HEK293 (cell line): ENCODE measurements at regions not wholly inside any gene's neighbourhood (a gene's known extent, or its start where the extent isn't known, plus 50 kb on each side); places are given as distances from the start of the nearest gene placed in this dataset.

Experiments
- CTCF ChIA-PET: fragments of 350-600 bp; formaldehyde crosslinking; extraction: SDS; loops from one replicate; lab custom pipeline; 2021; ENCODE audit warnings: antibody characterized with exemption; lab: Yijun Ruan, JAX
- POLR2A ChIA-PET: fragments of 300-600 bp; formaldehyde crosslinking; extraction: SDS; loops from one replicate; lab custom pipeline; 2020; ENCODE audit warnings: antibody characterized with exemption, inconsistent platforms; lab: Yijun Ruan, JAX
- H3K27ac ChIP-seq: fragments of 200-500 bp; sonication (Bioruptor generic); 2 replicates; pipeline ENCODE4 v1.5.1; 2014; ENCODE audit warnings: low read depth, low read length, control low read depth, inconsistent platforms; ENCODE audit errors: extremely low read depth
- H3K36me3 ChIP-seq, 2 experiments: fragments of 200-500 bp in 1 of 2; sonication (Bioruptor generic) in 1 of 2; 1 replicate in 1 of 2; 2 replicates in 1 of 2; pipeline ENCODE4 v1.5.1; 2014 to 2017; ENCODE audit warnings: inconsistent platforms in 2 of 2, low read length in 2 of 2; ENCODE audit not compliant: control insufficient read depth in 2 of 2, insufficient read depth in 1 of 2
- H3K4me1 ChIP-seq: fragments of 200-500 bp; sonication (Bioruptor generic); 2 replicates; pipeline ENCODE4 v1.5.1; 2014; ENCODE audit warnings: mild to moderate bottlenecking, low read length, inconsistent platforms; ENCODE audit not compliant: control insufficient read depth, insufficient read depth
- H3K4me3 ChIP-seq: 2 replicates; pipeline ENCODE4 v1.5.1; 2011; ENCODE audit warnings: low read depth, mild to moderate bottlenecking, control low read depth, low read length, moderate library complexity
- H3K9me3 ChIP-seq: fragments of 200-500 bp; sonication (Bioruptor generic); 2 replicates; pipeline ENCODE4 v1.5.1; 2014; ENCODE audit warnings: low read depth, low read length, inconsistent platforms; ENCODE audit not compliant: control insufficient read depth, insufficient read depth
- GLI2 ChIP-seq: fragments of 450-650 bp; formaldehyde crosslinking; IDR thresholded peaks from 2 replicates; pipeline ENCODE4; 2017; ENCODE audit warnings: missing biosample characterization, missing genetic modification characterization, low read depth, borderline replicate concordance
- GLIS2 ChIP-seq: fragments of 450-650 bp; formaldehyde crosslinking; IDR thresholded peaks from 2 replicates; pipeline ENCODE4 v1.5.1; 2016; ENCODE audit warnings: missing biosample characterization, missing genetic modification characterization
- MYNN ChIP-seq: fragments of 450-650 bp; formaldehyde crosslinking; IDR thresholded peaks from 2 replicates; pipeline ENCODE4 v1.5.1; 2016; ENCODE audit warnings: missing biosample characterization, missing genetic modification characterization, borderline replicate concordance
- REST ChIP-seq: fragments of 450-650 bp; formaldehyde crosslinking; IDR thresholded peaks from 2 replicates; pipeline ENCODE4 v1.5.1; 2016; ENCODE audit warnings: missing biosample characterization, missing genetic modification characterization
- ZBTB20 ChIP-seq: fragments of 450-650 bp; formaldehyde crosslinking; IDR thresholded peaks from 2 replicates; pipeline ENCODE4 v1.5.1; 2016; ENCODE audit warnings: missing biosample characterization, missing genetic modification characterization
- ZNF366 ChIP-seq: fragments of 450-650 bp; formaldehyde crosslinking; conservative IDR thresholded peaks from 2 replicates; pipeline ENCODE4 v1.5.1; 2016; ENCODE audit warnings: missing biosample characterization, missing genetic modification characterization
- ZNF529 ChIP-seq: fragments of 450-650 bp; formaldehyde crosslinking; IDR thresholded peaks from 2 replicates; pipeline ENCODE4 v1.5.1; 2017; ENCODE audit warnings: missing genetic modification characterization, missing biosample characterization; ENCODE audit not compliant: insufficient replicate concordance
- ZNF544 ChIP-seq: fragments of 450-650 bp; formaldehyde crosslinking; IDR thresholded peaks from 2 replicates; pipeline ENCODE4 v1.5.0; 2017; ENCODE audit warnings: missing biosample characterization, missing genetic modification characterization
- ZNF571 ChIP-seq: fragments of 450-650 bp; formaldehyde crosslinking; IDR thresholded peaks from 2 replicates; pipeline ENCODE4 v1.5.0; 2017; ENCODE audit warnings: missing biosample characterization, missing genetic modification characterization
- ZNF600 ChIP-seq: fragments of 450-650 bp; formaldehyde crosslinking; IDR thresholded peaks from 2 replicates; pipeline ENCODE4 v1.5.1; 2016; ENCODE audit warnings: missing biosample characterization, missing genetic modification characterization
- ZNF629 ChIP-seq: fragments of 450-650 bp; formaldehyde crosslinking; IDR thresholded peaks from 2 replicates; pipeline ENCODE4 v1.5.1; 2017; ENCODE audit warnings: missing biosample characterization, missing genetic modification characterization
- ZNF639 ChIP-seq: fragments of 450-650 bp; formaldehyde crosslinking; IDR thresholded peaks from 2 replicates; pipeline ENCODE4 v1.5.1; 2016; ENCODE audit warnings: missing biosample characterization, missing genetic modification characterization
- ZNF658 ChIP-seq: fragments of 450-650 bp; formaldehyde crosslinking; IDR thresholded peaks from 2 replicates; pipeline ENCODE4; 2016; ENCODE audit warnings: missing biosample characterization, missing genetic modification characterization
- ZNF843 ChIP-seq: fragments of 450-650 bp; formaldehyde crosslinking; IDR thresholded peaks from 2 replicates; pipeline ENCODE4 v1.5.1; 2016; ENCODE audit warnings: missing biosample characterization, missing genetic modification characterization
- ZXDB ChIP-seq: fragments of 450-650 bp; formaldehyde crosslinking; IDR thresholded peaks from 2 replicates; pipeline ENCODE4 v1.5.1; 2016; ENCODE audit warnings: missing biosample characterization, missing genetic modification characterization
- TF ChIP-seq, protein P1 (sequence below): fragments of 450-650 bp; formaldehyde crosslinking; IDR thresholded peaks from 2 replicates; pipeline ENCODE4 v1.5.1; 2016; ENCODE audit warnings: missing biosample characterization, missing genetic modification characterization
- TF ChIP-seq, protein P2 (sequence below): fragments of 450-650 bp; formaldehyde crosslinking; IDR thresholded peaks from 2 replicates; pipeline ENCODE4 v1.5.1; 2016; ENCODE audit warnings: missing biosample characterization, missing genetic modification characterization
- TF ChIP-seq, protein P3 (sequence below): fragments of 450-650 bp; formaldehyde crosslinking; IDR thresholded peaks from 2 replicates; pipeline ENCODE4 v1.5.1; 2016; ENCODE audit warnings: missing biosample characterization, missing genetic modification characterization

GRCh38 chr10:118213436-118213835, 128.7 kb downstream of the FAM204A start:
- no peak overlapping the region for H3K4me3 ChIP-seq
- H3K9me3 ChIP-seq: no peaks in the 10 kb centered on the region
- no peaks in the 10 kb centered on the region for H3K36me3 ChIP-seq
- H3K4me1 ChIP-seq: 0 out of 2 replicates have a peak, but pooled peaks cover 2% of the 10 kb centered on the region
- ChIA-PET POLR2A (no interaction called here), CTCF (interaction anchor here (0.7 to 1.2 kb wide), 2 partner anchors 45 to 107 kb away, joined by 3 to 4 read pairs; no protein-coding TSS in a partner anchor)
- H3K27ac ChIP-seq: no peak overlapping the region
- TF ChIP-seq REST (tag by site-specific recombination): no peak
- TF ChIP-seq, protein P1, sequence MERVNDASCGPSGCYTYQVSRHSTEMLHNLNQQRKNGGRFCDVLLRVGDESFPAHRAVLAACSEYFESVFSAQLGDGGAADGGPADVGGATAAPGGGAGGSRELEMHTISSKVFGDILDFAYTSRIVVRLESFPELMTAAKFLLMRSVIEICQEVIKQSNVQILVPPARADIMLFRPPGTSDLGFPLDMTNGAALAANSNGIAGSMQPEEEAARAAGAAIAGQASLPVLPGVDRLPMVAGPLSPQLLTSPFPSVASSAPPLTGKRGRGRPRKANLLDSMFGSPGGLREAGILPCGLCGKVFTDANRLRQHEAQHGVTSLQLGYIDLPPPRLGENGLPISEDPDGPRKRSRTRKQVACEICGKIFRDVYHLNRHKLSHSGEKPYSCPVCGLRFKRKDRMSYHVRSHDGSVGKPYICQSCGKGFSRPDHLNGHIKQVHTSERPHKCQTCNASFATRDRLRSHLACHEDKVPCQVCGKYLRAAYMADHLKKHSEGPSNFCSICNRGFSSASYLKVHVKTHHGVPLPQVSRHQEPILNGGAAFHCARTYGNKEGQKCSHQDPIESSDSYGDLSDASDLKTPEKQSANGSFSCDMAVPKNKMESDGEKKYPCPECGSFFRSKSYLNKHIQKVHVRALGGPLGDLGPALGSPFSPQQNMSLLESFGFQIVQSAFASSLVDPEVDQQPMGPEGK (tag by site-specific recombination): no peak
- no peak for TF ChIP-seq ZNF529
- no peak for TF ChIP-seq GLI2 (tag by site-specific recombination)
- no peak for TF ChIP-seq ZNF629
- no peak for TF ChIP-seq MYNN
- TF ChIP-seq ZNF600: no peak
- TF ChIP-seq GLIS2: no peak
- TF ChIP-seq ZNF639: no peak
- no peak for TF ChIP-seq ZNF843 (tag by site-specific recombination)
- TF ChIP-seq ZNF658 (tag by site-specific recombination): no peak
- no peak for TF ChIP-seq ZNF544 (tag by site-specific recombination)
- no peak for TF ChIP-seq ZNF366
- TF ChIP-seq, protein P2, sequence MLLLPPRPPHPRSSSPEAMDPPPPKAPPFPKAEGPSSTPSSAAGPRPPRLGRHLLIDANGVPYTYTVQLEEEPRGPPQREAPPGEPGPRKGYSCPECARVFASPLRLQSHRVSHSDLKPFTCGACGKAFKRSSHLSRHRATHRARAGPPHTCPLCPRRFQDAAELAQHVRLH (tag by site-specific recombination): no peak
- no peak for TF ChIP-seq ZXDB (tag by site-specific recombination)
- TF ChIP-seq ZBTB20 (tag by site-specific recombination): no peak
- TF ChIP-seq ZNF571: no peak

DNA sequence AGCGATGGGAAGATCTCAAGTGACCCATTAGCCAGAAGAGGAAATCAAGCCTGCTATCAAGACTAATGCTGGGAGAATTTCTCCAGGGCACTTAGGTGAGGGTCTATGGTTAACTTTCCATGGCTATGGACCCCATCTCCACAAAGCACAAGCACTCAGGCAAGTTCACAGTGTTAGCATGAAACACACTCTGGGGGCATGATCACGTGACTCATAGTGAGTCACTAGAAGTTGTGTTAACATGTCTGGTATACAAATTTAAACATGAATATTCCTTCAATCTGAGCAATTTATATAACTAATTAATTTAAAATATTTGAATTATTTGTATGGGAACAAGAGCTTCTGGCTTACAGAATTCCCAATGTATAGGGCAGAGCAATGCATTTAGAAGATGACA, 131.8 kb downstream of the FAM204A start:
- CTCF ChIA-PET: interaction anchor here (0.6 kb wide), 1 partner anchor 369 kb away, joined by 3 read pairs; no protein-coding TSS in a partner anchor
- Histone ChIP-seq H3K4me1 (0 out of 2 replicates have a peak, but pooled peaks cover 2% of the 10 kb centered on the region), H3K36me3 (no peaks in the 10 kb centered on the region), H3K27ac (no peak overlapping the region), H3K9me3 (no peaks in the 10 kb centered on the region), H3K4me3 (no peak overlapping the region)
- TF ChIP-seq, protein P3, sequence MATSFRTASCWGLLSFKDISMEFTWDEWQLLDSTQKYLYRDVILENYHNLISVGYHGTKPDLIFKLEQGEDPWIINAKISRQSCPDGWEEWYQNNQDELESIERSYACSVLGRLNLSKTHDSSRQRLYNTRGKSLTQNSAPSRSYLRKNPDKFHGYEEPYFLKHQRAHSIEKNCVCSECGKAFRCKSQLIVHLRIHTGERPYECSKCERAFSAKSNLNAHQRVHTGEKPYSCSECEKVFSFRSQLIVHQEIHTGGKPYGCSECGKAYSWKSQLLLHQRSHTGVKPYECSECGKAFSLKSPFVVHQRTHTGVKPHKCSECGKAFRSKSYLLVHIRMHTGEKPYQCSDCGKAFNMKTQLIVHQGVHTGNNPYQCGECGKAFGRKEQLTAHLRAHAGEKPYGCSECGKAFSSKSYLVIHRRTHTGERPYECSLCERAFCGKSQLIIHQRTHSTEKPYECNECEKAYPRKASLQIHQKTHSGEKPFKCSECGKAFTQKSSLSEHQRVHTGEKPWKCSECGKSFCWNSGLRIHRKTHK (tag by site-specific recombination): no peak
- POLR2A ChIA-PET: no interaction called here
